ENCODE measurements at regions not wholly inside any gene's neighbourhood (a gene's known extent, or its start where the extent isn't known, plus 50 kb on each side); places are given as distances from the start of the nearest gene placed in this dataset.

- FAIRE-seq = no peak
- TF ChIP-seq TAF1 (IDR thresholded peaks at IDR 0.05; ENCODE audit: borderline replicate concordance, low read depth, low read length) (no peak), POLR2A (IDR thresholded peaks at IDR 0.05; ENCODE audit: low read depth, low read length) (no peak), POLR2AphosphoS5 (IDR thresholded peaks at IDR 0.05; ENCODE audit: low read depth, low read length) (no peak)
- DNase-seq (ENCODE audit: insufficient read length) = no peak
Measured at GRCh38 chr4:30881985-30882384, 161.8 kb downstream of the PCDH7 start.

- TF ChIP-seq POLR2A (IDR thresholded peaks at IDR 0.05; ENCODE audit: low read depth, low read length) = no peak
- FAIRE-seq (no peak), DNase-seq (ENCODE audit: insufficient read length) (no peak)
Measured at GRCh38 chr4:30882443-30882842, 162.3 kb downstream of the PCDH7 start.

GRCh38 chr4:30882995-30883675, 163.0 kb downstream of the PCDH7 start:
- no peak for FAIRE-seq
- TF ChIP-seq POLR2A (IDR thresholded peaks at IDR 0.05; ENCODE audit: low read depth, low read length) = no peak
- TF ChIP-seq POLR2AphosphoS5 (IDR thresholded peaks at IDR 0.05; ENCODE audit: low read depth, low read length) = no peak
- no peak for TF ChIP-seq TAF1 (IDR thresholded peaks at IDR 0.05; ENCODE audit: borderline replicate concordance, low read depth, low read length)
- no peak for DNase-seq (ENCODE audit: insufficient read length)

GRCh38 chr4:30901461-30902451, 181.6 kb downstream of the PCDH7 start:
- DNase-seq (ENCODE audit: insufficient read length) (no peak), FAIRE-seq (no peak)
- TF ChIP-seq TAF1 (IDR thresholded peaks at IDR 0.05; ENCODE audit: borderline replicate concordance, low read depth, low read length) (no peak), POLR2A (IDR thresholded peaks at IDR 0.05; ENCODE audit: low read depth, low read length) (no peak), POLR2AphosphoS5 (IDR thresholded peaks at IDR 0.05; ENCODE audit: low read depth, low read length) (no peak)

- DNase-seq (ENCODE audit: insufficient read length) = no peak
- TF ChIP-seq TAF1 (IDR thresholded peaks at IDR 0.05; ENCODE audit: borderline replicate concordance, low read depth, low read length) = no peak
- no peak for TF ChIP-seq POLR2A (IDR thresholded peaks at IDR 0.05; ENCODE audit: low read depth, low read length)
- FAIRE-seq = no peak
Measured at GRCh38 chr4:30903502-30904214, 183.5 kb downstream of the PCDH7 start.

- DNase-seq (ENCODE audit: insufficient read length) (no peak), FAIRE-seq (no peak)
- TF ChIP-seq TAF1 (IDR thresholded peaks at IDR 0.05; ENCODE audit: borderline replicate concordance, low read depth, low read length) = no peak
- no peak for TF ChIP-seq POLR2AphosphoS5 (IDR thresholded peaks at IDR 0.05; ENCODE audit: low read depth, low read length)
- TF ChIP-seq POLR2A (IDR thresholded peaks at IDR 0.05; ENCODE audit: low read depth, low read length) = no peak
Measured at GRCh38 chr4:30904215-30904555, 184.0 kb downstream of the PCDH7 start.

GRCh38 chr4:30904588-30904987, 184.4 kb downstream of the PCDH7 start:
- TF ChIP-seq POLR2A (IDR thresholded peaks at IDR 0.05; ENCODE audit: low read depth, low read length) (no peak), TAF1 (IDR thresholded peaks at IDR 0.05; ENCODE audit: borderline replicate concordance, low read depth, low read length) (no peak)
- no peak for DNase-seq (ENCODE audit: insufficient read length)
- FAIRE-seq = no peak

GRCh38 chr4:30912098-30912714, 192.0 kb downstream of the PCDH7 start:
- TF ChIP-seq POLR2A (IDR thresholded peaks at IDR 0.05; ENCODE audit: low read depth, low read length) = no peak
- FAIRE-seq = no peak
- DNase-seq (ENCODE audit: insufficient read length) = no peak

- DNase-seq (ENCODE audit: insufficient read length) = no peak
- TF ChIP-seq TAF1 (IDR thresholded peaks at IDR 0.05; ENCODE audit: borderline replicate concordance, low read depth, low read length) (no peak), POLR2AphosphoS5 (IDR thresholded peaks at IDR 0.05; ENCODE audit: low read depth, low read length) (no peak), POLR2A (IDR thresholded peaks at IDR 0.05; ENCODE audit: low read depth, low read length) (no peak)
- FAIRE-seq = no peak
Measured at GRCh38 chr4:30916337-30917274, 196.4 kb downstream of the PCDH7 start.

GRCh38 chr4:30917946-30918345, 197.8 kb downstream of the PCDH7 start:
- no peak for TF ChIP-seq POLR2AphosphoS5 (IDR thresholded peaks at IDR 0.05; ENCODE audit: low read depth, low read length)
- TF ChIP-seq POLR2A (IDR thresholded peaks at IDR 0.05; ENCODE audit: low read depth, low read length) = no peak
- TF ChIP-seq TAF1 (IDR thresholded peaks at IDR 0.05; ENCODE audit: borderline replicate concordance, low read depth, low read length) = no peak
- FAIRE-seq (no peak), DNase-seq (ENCODE audit: insufficient read length) (no peak)
